Endothelial cell (in vitro differentiated cells): ENCODE measurements at regions not wholly inside any gene's neighbourhood (a gene's known extent, or its start where the extent isn't known, plus 50 kb on each side); places are given as distances from the start of the nearest gene placed in this dataset.

Experiments
- DNase-seq: peaks from one replicate; pipeline ENCODE4 v3.0.0; 2021; ENCODE audit warnings: low spot score
- H3K27ac Mint-ChIP-seq: one replicate; pipeline ENCODE4 v1.8.0; 2021; ENCODE audit warnings: mixed read lengths, inconsistent platforms; ENCODE audit not compliant: unreplicated experiment
- H3K27me3 Mint-ChIP-seq: one replicate; pipeline ENCODE4 v1.8.0; 2021; ENCODE audit warnings: mild to moderate bottlenecking, moderate library complexity, mixed read lengths, inconsistent platforms; ENCODE audit not compliant: unreplicated experiment
- H3K36me3 Mint-ChIP-seq: one replicate; pipeline ENCODE4 v1.8.0; 2021; ENCODE audit warnings: mild to moderate bottlenecking, low read depth, mixed read lengths, inconsistent platforms; ENCODE audit not compliant: unreplicated experiment
- H3K4me1 Mint-ChIP-seq: one replicate; pipeline ENCODE4 v1.8.0; 2021; ENCODE audit warnings: mild to moderate bottlenecking, mixed read lengths, inconsistent platforms; ENCODE audit not compliant: unreplicated experiment
- H3K4me3 Mint-ChIP-seq: one replicate; pipeline ENCODE4 v1.8.0; 2021; ENCODE audit warnings: mild to moderate bottlenecking, mixed read lengths, inconsistent platforms; ENCODE audit not compliant: unreplicated experiment
- H3K9me3 Mint-ChIP-seq: one replicate; pipeline ENCODE4 v1.8.0; 2021; ENCODE audit warnings: mixed read lengths, inconsistent platforms; ENCODE audit not compliant: unreplicated experiment
- CTCF ChIP-seq: fragments of 200-600 bp; sonication (generic); IDR thresholded peaks from one replicate; pipeline ENCODE4 v1.5.0; 2021; ENCODE audit warnings: antibody characterized with exemption; ENCODE audit not compliant: unreplicated experiment

DNA sequence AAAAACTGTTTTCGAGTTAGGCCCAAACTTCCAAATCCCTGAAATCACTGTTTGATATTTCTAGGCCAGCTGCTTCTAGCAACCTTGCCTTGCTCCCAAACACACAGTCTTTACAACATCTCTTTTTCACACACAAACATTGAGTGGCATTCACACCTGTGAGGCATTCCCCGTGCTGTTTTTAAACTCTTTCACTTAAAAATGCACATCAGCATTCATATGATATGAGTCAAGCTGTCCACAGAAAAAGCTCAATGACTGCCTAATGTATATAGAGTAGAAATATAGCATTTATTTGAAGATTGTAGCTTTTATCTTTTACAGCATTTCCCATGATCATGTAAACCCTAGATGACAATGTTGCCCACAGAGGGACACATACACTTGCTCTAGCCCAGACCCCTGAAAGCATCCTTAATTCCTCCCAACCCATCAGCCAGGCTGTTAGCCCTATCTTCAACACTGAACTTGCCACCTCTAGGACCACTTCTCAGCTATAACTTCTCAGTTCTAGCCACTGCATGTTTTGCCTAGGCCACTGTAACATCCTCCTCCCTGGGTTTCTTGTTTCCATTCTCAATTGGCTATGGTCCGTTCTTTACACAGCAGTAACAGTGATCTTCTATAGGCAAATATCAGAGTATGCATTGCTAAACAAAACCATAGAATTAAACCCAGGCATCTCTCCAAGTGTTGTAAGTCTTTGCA, 782.6 kb downstream of the DIPK2A start:
- TF ChIP-seq CTCF: no peak

GRCh38 chr3:144756704-144757440, 785.2 kb downstream of the DIPK2A start:
- Mint-ChIP-seq H3K9me3 (no peaks in the 10 kb centered on the region), H3K27ac (no peak overlapping the region)
- no peak for TF ChIP-seq CTCF

More for the DNA sequence above, 782.6 kb downstream of the DIPK2A start:
- Mint-ChIP-seq H3K27me3 (no peaks in the 10 kb centered on the region), H3K9me3 (no peaks in the 10 kb centered on the region), H3K27ac (no peak overlapping the region), H3K4me1 (no peaks in the 10 kb centered on the region), H3K4me3 (no peak overlapping the region), H3K36me3 (peaks cover 6% of the 10 kb centered on the region)
- DNase-seq: no peak

DNA sequence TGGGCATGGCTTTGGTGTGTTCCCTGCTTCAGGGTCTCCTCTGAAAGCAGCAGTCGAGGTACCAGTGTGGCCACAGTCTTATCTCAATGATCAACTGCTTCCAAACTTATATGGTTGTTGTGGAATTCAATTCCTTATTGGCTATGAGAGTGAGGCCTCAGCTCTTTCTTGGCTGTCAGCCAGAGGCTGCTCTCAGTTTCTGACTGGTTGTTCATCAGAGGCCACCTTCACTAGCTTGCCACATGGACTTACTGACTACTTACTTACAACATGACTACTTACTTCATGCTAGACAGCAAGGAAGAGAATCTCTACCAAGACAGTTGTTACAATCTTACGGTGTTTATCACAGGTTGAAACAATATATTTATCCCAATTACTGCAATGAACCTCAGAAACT, 789.2 kb downstream of the DIPK2A start:
- H3K27ac Mint-ChIP-seq: no peak overlapping the region
- H3K9me3 Mint-ChIP-seq: no peaks in the 10 kb centered on the region
- H3K27me3 Mint-ChIP-seq: no peaks in the 10 kb centered on the region
- no peak for DNase-seq
- TF ChIP-seq CTCF: no peak
- no peak overlapping the region for H3K4me3 Mint-ChIP-seq
- no peaks in the 10 kb centered on the region for H3K4me1 Mint-ChIP-seq
- H3K36me3 Mint-ChIP-seq: peaks cover 6% of the 10 kb centered on the region

More at GRCh38 chr3:144756704-144757440, 785.2 kb downstream of the DIPK2A start:
- H3K4me3 Mint-ChIP-seq: no peak overlapping the region
- H3K27me3 Mint-ChIP-seq: no peaks in the 10 kb centered on the region
- peaks cover 6% of the 10 kb centered on the region for H3K36me3 Mint-ChIP-seq
- DNase-seq: no peak
- no peaks in the 10 kb centered on the region for H3K4me1 Mint-ChIP-seq

GRCh38 chr3:144762091-144762490, 790.5 kb downstream of the DIPK2A start:
- no peaks in the 10 kb centered on the region for H3K9me3 Mint-ChIP-seq
- no peak for TF ChIP-seq CTCF
- DNase-seq: no peak
- no peak overlapping the region for H3K4me3 Mint-ChIP-seq
- peaks cover 6% of the 10 kb centered on the region for H3K36me3 Mint-ChIP-seq
- H3K27me3 Mint-ChIP-seq: no peaks in the 10 kb centered on the region
- no peak overlapping the region for H3K27ac Mint-ChIP-seq
- H3K4me1 Mint-ChIP-seq: no peaks in the 10 kb centered on the region

DNA sequence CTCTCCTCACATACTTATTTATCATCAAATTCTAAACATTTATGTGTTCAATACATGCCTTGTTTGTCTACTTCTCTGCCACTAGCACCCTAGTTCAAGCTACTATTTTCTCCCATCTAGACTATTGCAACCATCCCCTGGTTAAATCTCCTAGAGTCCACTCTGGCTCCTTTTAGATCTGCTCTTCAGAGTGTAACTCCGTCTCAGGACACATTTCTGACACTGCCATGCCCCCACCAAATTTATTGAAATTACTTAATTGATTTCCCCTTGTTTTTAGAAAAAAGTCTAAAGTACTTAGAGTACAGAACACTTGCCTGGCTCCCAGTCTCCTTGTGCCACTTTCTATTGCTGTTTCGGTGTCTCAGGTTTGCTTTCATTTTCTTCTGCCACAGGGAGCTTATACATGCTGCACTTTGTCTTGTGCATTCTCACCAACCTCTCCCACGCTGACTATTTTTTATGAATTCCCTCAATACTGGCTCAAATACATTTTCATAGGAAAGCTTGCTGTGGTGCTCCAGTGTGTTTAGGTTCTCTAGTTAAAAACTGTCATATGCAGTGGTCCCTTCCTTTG, 792.3 kb downstream of the DIPK2A start:
- no peaks in the 10 kb centered on the region for H3K9me3 Mint-ChIP-seq
- H3K36me3 Mint-ChIP-seq: no peaks in the 10 kb centered on the region
- H3K27ac Mint-ChIP-seq: no peak overlapping the region
- no peak for TF ChIP-seq CTCF
- H3K4me3 Mint-ChIP-seq: no peak overlapping the region
- H3K27me3 Mint-ChIP-seq: no peaks in the 10 kb centered on the region
- DNase-seq: no peak
- no peaks in the 10 kb centered on the region for H3K4me1 Mint-ChIP-seq
